KMS-11 (cell line): ENCODE measurements at regions not wholly inside any gene's neighbourhood (a gene's known extent, or its start where the extent isn't known, plus 50 kb on each side); places are given as distances from the start of the nearest gene placed in this dataset.

Source experiments
- H2AFZ ChIP-seq: fragments of 200-600 bp; sonication (generic); 2 replicates; pipeline ENCODE4 v1.6.1; 2016; ENCODE audit warnings: antibody characterized with exemption, mixed run types, low read depth
- H3K27ac ChIP-seq: fragments of 200-600 bp; sonication (generic); 2 replicates; pipeline ENCODE4 v1.6.1; 2016; ENCODE audit warnings: mild to moderate bottlenecking, mixed run types
- H3K27me3 ChIP-seq: fragments of 200-600 bp; sonication (generic); 2 replicates; pipeline ENCODE4 v1.6.1; 2017; ENCODE audit warnings: mild to moderate bottlenecking, low read depth, mixed run types, moderate library complexity; ENCODE audit not compliant: insufficient read depth
- H3K36me3 ChIP-seq: fragments of 200-600 bp; sonication (generic); 2 replicates; pipeline ENCODE4 v1.6.1; 2017; ENCODE audit warnings: mild to moderate bottlenecking, mixed run types; ENCODE audit not compliant: insufficient read depth
- H3K4me1 ChIP-seq: fragments of 200-600 bp; sonication (generic); 2 replicates; pipeline ENCODE4 v1.6.1; 2016; ENCODE audit warnings: mild to moderate bottlenecking, low read depth, mixed run types; ENCODE audit not compliant: poor library complexity, severe bottlenecking
- H3K4me2 ChIP-seq: fragments of 200-600 bp; sonication (generic); 2 replicates; pipeline ENCODE4 v1.7.0; 2016; ENCODE audit warnings: mild to moderate bottlenecking, mixed run types
- H3K4me3 ChIP-seq: fragments of 200-600 bp; sonication (generic); IDR thresholded peaks from 2 replicates; pipeline ENCODE4 v1.6.1; 2017; ENCODE audit warnings: low read depth, low read length, mixed read lengths; ENCODE audit not compliant: insufficient read depth
- H3K79me2 ChIP-seq: fragments of 200-600 bp; sonication (generic); 2 replicates; pipeline ENCODE4 v1.6.1; 2016; ENCODE audit warnings: low read depth, mixed run types; ENCODE audit not compliant: insufficient read depth
- H3K9ac ChIP-seq: fragments of 200-600 bp; sonication (generic); 2 replicates; pipeline ENCODE4 v1.6.1; 2016; ENCODE audit warnings: mild to moderate bottlenecking, mixed run types
- H4K20me1 ChIP-seq: fragments of 200-600 bp; sonication (generic); 2 replicates; pipeline ENCODE4 v1.6.1; 2016; ENCODE audit warnings: mild to moderate bottlenecking, mixed run types; ENCODE audit not compliant: insufficient read depth
- TF ChIP-seq, protein P1 (sequence below): fragments of 200-600 bp; sonication (generic); conservative IDR thresholded peaks from 2 replicates; pipeline ENCODE4 v1.6.1; 2017; ENCODE audit warnings: low read depth, mild to moderate bottlenecking, antibody characterized with exemption, low read length, moderate library complexity, mixed read lengths

- TF ChIP-seq, protein P1, sequence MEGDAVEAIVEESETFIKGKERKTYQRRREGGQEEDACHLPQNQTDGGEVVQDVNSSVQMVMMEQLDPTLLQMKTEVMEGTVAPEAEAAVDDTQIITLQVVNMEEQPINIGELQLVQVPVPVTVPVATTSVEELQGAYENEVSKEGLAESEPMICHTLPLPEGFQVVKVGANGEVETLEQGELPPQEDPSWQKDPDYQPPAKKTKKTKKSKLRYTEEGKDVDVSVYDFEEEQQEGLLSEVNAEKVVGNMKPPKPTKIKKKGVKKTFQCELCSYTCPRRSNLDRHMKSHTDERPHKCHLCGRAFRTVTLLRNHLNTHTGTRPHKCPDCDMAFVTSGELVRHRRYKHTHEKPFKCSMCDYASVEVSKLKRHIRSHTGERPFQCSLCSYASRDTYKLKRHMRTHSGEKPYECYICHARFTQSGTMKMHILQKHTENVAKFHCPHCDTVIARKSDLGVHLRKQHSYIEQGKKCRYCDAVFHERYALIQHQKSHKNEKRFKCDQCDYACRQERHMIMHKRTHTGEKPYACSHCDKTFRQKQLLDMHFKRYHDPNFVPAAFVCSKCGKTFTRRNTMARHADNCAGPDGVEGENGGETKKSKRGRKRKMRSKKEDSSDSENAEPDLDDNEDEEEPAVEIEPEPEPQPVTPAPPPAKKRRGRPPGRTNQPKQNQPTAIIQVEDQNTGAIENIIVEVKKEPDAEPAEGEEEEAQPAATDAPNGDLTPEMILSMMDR: no peak
- H3K4me2 ChIP-seq: no peak overlapping the region
- no peak overlapping the region for H3K27ac ChIP-seq
- H3K79me2 ChIP-seq: no peaks in the 10 kb centered on the region
- no peak overlapping the region for H3K9ac ChIP-seq
- no peaks in the 10 kb centered on the region; the same call in 1 of the 2 replicates for H4K20me1 ChIP-seq
- H3K27me3 ChIP-seq: no peaks in the 10 kb centered on the region
- H2AFZ ChIP-seq: no peak overlapping the region
- H3K4me3 ChIP-seq: no peak overlapping the region
- no peaks in the 10 kb centered on the region for H3K36me3 ChIP-seq
- H3K4me1 ChIP-seq: no peaks in the 10 kb centered on the region
Observed at GRCh38 chr2:192877159-192877558, 682.4 kb upstream of the TMEFF2 start.

GRCh38 chr2:192876698-192877097 is 682.0 kb upstream of the TMEFF2 start:
- no peaks in the 10 kb centered on the region; the same call in 1 of the 2 replicates for H4K20me1 ChIP-seq
- TF ChIP-seq, protein P1: no peak
- H3K4me1 ChIP-seq: no peaks in the 10 kb centered on the region
- no peak overlapping the region for H3K4me2 ChIP-seq
- no peaks in the 10 kb centered on the region for H3K79me2 ChIP-seq
- no peak overlapping the region for H3K4me3 ChIP-seq
- no peaks in the 10 kb centered on the region for H3K36me3 ChIP-seq
- no peak overlapping the region for H2AFZ ChIP-seq
- H3K27me3 ChIP-seq: no peaks in the 10 kb centered on the region
- no peak overlapping the region for H3K9ac ChIP-seq
- H3K27ac ChIP-seq: no peak overlapping the region

DNA sequence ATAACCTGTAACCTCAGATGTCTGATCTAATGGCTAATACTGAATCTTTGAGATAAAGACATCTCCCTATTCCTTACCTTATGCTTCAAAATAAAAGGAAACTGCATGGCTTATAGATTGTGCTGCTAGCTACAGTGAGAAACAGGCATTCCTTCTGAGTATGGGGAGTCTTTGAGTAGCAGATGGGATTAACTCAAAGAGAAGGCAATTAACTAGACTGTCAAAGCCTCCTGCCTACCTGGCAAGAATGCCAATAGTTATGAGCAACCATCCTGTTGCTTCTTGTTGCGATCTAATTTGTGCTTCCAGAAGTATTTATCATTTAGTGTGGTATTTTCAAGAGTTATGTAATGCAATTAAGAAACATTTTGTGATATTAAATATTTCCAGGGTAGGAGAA is 660.0 kb upstream of the TMEFF2 start:
- Histone ChIP-seq H4K20me1 (no peaks in the 10 kb centered on the region), H3K27ac (no peak overlapping the region), H3K4me1 (no peaks in the 10 kb centered on the region), H3K36me3 (no peaks in the 10 kb centered on the region), H3K4me3 (no peak overlapping the region), H2AFZ (no peak overlapping the region), H3K4me2 (no peak overlapping the region), H3K79me2 (no peaks in the 10 kb centered on the region), H3K9ac (no peak overlapping the region), H3K27me3 (no peaks in the 10 kb centered on the region)
- TF ChIP-seq, protein P1: no peak

GRCh38 chr2:192854031-192854430 is 659.3 kb upstream of the TMEFF2 start:
- Histone ChIP-seq H3K27me3 (no peaks in the 10 kb centered on the region), H3K36me3 (no peaks in the 10 kb centered on the region), H2AFZ (no peak overlapping the region), H3K9ac (no peak overlapping the region), H3K4me1 (no peaks in the 10 kb centered on the region), H3K27ac (no peak overlapping the region), H3K79me2 (no peaks in the 10 kb centered on the region), H3K4me2 (no peak overlapping the region), H3K4me3 (no peak overlapping the region), H4K20me1 (no peaks in the 10 kb centered on the region)
- TF ChIP-seq, protein P1: no peak
